GM21515 (cell line): ENCODE measurements at regions not wholly inside any gene's neighbourhood (a gene's known extent, or its start where the extent isn't known, plus 50 kb on each side); places are given as distances from the start of the nearest gene placed in this dataset.
"Not testable (repeated sequence)": the region's sequence is repeated elsewhere in the genome, so short reads cannot be mapped to it uniquely, and the experiment has no call there.

Experiments
- ATAC-seq: cut with Tn5 transposase; IDR thresholded peaks from one replicate; pipeline ENCODE4 v1.9.1; 2021; ENCODE audit not compliant: unreplicated experiment

GRCh38 chr1:82064691-82065090 is 264.0 kb downstream of the ADGRL2 start:
- no peak for ATAC-seq

DNA sequence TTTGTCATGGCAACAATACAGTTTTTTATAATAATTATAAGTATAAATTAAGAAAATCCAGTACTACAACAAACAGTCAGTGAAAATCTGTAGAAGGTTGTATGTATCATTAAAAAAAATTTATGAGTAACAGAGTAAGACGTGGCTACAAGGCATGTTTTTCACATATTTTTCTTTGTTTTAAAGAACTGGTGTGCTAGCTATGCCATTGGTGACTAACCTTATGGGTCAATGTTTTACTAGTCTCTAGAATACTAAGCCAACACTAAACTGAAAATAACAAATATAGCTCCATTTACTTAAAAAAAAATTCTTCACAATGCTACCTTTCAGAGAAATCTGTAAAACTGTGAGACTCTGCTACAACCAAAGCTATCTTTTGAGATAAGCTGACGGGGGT is 261.5 kb downstream of the ADGRL2 start:
- no peak for ATAC-seq

DNA sequence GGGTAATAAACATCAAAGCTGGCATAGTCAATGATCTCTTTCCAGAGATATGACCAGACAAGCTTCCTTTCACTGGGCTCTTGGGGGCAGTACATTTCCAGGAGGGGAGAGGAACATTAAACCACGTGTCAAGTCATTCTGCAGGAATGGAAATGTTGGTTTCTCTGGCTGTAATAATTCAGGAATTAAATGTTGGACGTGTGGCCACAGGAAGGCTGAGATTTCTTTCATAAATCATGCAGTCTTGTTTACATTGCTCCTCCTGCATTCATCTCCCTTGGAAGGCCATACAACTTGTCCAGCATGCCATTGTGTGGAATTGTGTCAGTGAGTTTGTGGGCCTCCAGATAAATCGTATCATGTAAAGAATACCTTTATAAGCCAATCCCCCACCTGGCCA is 259.2 kb downstream of the ADGRL2 start:
- no peak for ATAC-seq

- ATAC-seq, result no peak
These were observed 256.3 kb downstream of the ADGRL2 start for GRCh38 chr1:82057011-82057410.

DNA sequence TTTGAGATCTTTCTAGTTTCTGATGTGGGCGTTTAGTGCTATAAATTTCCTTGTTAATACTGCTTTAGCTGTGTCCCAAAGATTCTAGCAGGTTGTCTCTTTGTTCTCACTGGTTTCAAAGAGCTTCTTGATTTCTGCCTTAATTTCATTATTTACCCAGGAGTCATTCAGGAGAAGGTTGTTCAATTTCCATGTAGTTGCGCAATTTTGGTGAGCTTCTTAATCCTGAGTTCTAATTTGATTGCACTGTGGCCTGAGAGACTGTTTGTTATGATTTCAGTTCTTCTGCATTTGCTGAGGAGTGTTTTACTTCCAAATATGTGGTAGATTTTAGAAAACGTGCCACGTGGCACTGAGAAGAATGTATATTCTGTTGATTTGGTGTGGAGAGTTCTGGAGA is 254.6 kb downstream of the ADGRL2 start:
- not testable (repeated sequence) for ATAC-seq

GRCh38 chr1:82052563-82052962 is 251.8 kb downstream of the ADGRL2 start:
- ATAC-seq, result no peak

DNA sequence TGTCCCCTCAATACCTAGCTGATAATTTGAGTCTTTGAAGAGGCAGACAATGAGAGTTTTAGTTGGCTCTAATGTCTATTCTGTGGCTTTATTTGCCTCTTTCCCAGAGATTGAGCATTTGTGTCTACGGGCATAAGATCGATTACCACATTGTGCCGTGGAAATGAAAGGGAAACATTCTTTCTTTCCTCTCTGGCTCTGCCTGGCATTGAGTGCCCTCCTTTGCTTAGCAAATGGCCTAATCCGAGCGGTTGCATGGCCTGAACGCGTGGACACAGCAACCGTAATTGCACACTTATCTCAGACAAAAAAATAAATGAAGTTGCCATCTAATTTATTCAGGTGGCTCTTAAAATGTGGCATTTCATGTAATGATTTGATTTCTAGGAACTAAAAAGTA is 247.9 kb downstream of the ADGRL2 start:
- ATAC-seq, result no peak

DNA sequence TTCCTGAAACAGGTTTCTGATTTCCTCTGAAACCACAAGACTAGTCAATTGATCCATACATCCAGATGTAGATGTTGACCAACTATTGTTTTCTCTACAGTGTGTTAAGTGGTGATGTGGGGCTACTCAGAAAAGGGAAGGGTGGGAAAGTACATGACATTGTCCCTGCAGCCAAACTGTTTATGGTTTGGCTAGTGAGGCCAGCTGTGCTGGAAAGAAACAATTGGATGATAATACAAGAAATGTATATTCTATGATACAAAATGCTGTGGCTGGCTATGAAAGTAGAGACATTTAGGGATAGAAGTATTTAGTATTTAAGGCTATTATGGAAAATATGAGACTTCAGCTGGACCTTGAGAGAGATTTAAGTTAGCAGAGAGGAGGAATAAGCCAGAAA is 244.5 kb downstream of the ADGRL2 start:
- ATAC-seq, result no peak

DNA sequence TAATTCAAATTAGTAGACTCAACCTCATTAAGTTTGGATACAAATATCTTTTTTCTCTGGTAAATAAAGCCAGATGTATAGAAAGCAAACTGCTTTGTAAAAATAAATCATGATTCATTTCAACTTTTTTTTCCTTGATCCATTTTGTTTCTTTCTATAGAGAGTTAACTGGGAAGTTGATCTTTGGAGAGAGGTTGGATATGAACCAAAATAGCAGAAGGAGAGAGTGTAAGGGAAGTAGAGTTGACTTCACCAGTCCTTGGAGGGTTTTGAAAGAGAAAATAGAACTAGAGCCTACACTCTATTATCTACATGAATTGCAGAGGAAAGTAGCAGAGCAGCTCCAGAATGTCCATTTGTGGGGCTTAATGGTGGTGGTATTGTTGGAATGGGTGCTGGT is 243.8 kb downstream of the ADGRL2 start:
- ATAC-seq, result no peak

GRCh38 chr1:82044111-82044510 is 243.4 kb downstream of the ADGRL2 start:
- no peak for ATAC-seq

DNA sequence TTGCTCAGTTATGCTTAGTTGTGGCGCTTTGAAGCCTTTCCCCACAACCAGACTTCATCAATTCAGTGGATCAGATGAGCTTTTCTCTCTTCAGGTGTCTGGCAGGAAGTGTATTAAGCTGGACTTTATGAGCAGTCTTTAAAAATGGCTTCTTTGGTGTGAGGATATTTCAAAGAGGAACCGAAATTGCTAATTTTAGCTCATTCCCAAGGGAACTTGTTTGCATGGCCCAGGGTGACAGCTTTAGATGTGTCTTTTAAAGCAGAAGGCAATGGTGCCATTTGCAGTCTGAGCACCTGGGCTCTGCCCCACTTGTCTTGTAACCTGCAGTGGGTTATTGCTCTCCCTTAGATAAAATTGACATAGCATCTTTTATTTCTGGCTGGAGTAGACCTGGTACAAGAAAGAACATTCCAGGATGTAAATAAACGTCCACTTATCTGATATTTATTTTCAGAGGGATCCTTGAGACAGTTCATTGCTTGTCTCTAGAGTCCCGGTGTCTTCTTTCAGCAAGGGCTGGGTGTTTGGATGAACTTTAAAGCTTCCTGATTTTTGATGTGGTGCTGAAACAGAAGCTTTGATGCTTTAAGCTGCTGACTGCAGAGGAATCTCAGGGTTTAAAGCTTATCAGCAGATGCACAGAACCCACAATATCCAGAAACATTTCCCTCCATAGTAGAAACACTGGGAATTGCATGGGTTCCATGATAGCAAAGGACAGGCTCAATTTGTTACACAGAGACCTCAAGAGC is 241.7 kb downstream of the ADGRL2 start:
- ATAC-seq, result no peak
